ENCODE measurements at regions not wholly inside any gene's neighbourhood (a gene's known extent, or its start where the extent isn't known, plus 50 kb on each side); places are given as distances from the start of the nearest gene placed in this dataset.

DNA sequence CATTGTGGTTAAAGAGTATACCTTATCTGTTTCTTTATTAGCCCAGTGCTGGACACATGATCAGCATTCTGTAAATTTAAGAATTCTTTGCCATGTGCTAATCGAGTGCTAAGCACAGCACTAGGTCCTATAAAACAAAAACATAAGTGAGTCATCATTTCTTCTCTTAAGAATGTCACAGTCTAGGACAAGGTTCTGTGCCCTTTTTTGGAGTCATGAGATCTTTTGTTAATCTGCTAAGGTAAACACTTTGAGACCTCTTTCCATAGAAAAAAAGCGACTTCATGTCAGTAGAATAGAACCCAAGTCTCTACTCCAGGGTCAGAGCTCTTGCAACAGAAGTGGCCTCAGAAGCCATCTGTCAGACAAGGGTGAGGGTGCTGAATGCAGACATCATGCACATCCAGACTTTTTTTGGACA, 70.0 kb upstream of the NFIA start:
- no peaks in the 10 kb centered on the region for H3F3A ChIP-seq (ENCODE audit: insufficient read depth, low read length, poor library complexity, severe bottlenecking)
- H3K4me2 ChIP-seq (ENCODE audit: low read length) = no peak overlapping the region
- no peak for TF ChIP-seq RAD21 (conservative IDR thresholded peaks at IDR 0.05)
- no peak for TF ChIP-seq TAF1 (IDR thresholded peaks at IDR 0.05; ENCODE audit: low read depth)
- TF ChIP-seq POLR2AphosphoS5 (IDR thresholded peaks at IDR 0.05) = no peak
- no peak for TF ChIP-seq MXI1 (conservative IDR thresholded peaks at IDR 0.05; ENCODE audit: poor library complexity, severe bottlenecking)
- TF ChIP-seq, protein P1, sequence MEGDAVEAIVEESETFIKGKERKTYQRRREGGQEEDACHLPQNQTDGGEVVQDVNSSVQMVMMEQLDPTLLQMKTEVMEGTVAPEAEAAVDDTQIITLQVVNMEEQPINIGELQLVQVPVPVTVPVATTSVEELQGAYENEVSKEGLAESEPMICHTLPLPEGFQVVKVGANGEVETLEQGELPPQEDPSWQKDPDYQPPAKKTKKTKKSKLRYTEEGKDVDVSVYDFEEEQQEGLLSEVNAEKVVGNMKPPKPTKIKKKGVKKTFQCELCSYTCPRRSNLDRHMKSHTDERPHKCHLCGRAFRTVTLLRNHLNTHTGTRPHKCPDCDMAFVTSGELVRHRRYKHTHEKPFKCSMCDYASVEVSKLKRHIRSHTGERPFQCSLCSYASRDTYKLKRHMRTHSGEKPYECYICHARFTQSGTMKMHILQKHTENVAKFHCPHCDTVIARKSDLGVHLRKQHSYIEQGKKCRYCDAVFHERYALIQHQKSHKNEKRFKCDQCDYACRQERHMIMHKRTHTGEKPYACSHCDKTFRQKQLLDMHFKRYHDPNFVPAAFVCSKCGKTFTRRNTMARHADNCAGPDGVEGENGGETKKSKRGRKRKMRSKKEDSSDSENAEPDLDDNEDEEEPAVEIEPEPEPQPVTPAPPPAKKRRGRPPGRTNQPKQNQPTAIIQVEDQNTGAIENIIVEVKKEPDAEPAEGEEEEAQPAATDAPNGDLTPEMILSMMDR (IDR thresholded peaks at IDR 0.05; ENCODE audit: poor library complexity, severe bottlenecking) = no peak
- no peak for TF ChIP-seq EP300 (conservative IDR thresholded peaks at IDR 0.05; ENCODE audit: poor library complexity, severe bottlenecking)
- no peak for TF ChIP-seq SMC3 (conservative IDR thresholded peaks at IDR 0.05; ENCODE audit: poor library complexity)
- TF ChIP-seq, protein P2, sequence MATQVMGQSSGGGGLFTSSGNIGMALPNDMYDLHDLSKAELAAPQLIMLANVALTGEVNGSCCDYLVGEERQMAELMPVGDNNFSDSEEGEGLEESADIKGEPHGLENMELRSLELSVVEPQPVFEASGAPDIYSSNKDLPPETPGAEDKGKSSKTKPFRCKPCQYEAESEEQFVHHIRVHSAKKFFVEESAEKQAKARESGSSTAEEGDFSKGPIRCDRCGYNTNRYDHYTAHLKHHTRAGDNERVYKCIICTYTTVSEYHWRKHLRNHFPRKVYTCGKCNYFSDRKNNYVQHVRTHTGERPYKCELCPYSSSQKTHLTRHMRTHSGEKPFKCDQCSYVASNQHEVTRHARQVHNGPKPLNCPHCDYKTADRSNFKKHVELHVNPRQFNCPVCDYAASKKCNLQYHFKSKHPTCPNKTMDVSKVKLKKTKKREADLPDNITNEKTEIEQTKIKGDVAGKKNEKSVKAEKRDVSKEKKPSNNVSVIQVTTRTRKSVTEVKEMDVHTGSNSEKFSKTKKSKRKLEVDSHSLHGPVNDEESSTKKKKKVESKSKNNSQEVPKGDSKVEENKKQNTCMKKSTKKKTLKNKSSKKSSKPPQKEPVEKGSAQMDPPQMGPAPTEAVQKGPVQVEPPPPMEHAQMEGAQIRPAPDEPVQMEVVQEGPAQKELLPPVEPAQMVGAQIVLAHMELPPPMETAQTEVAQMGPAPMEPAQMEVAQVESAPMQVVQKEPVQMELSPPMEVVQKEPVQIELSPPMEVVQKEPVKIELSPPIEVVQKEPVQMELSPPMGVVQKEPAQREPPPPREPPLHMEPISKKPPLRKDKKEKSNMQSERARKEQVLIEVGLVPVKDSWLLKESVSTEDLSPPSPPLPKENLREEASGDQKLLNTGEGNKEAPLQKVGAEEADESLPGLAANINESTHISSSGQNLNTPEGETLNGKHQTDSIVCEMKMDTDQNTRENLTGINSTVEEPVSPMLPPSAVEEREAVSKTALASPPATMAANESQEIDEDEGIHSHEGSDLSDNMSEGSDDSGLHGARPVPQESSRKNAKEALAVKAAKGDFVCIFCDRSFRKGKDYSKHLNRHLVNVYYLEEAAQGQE (IDR thresholded peaks at IDR 0.05; ENCODE audit: borderline replicate concordance) = no peak
- TF ChIP-seq EZH2 (IDR thresholded peaks at IDR 0.05; ENCODE audit: borderline replicate concordance, insufficient read depth, low read length, poor library complexity, severe bottlenecking) = no peak
- H2AFZ ChIP-seq (ENCODE audit: low read depth, low read length) = no peak overlapping the region
- H3K9me3 ChIP-seq (ENCODE audit: low read length) = no peaks in the 10 kb centered on the region
- no peaks in the 10 kb centered on the region for H3K79me2 ChIP-seq (replicated peaks; ENCODE audit: insufficient read depth, low read length)
- H3K9ac ChIP-seq (ENCODE audit: low read length) = no peak overlapping the region
- no peaks in the 10 kb centered on the region for H4K20me1 ChIP-seq (ENCODE audit: insufficient read depth)
- H3K9me2 ChIP-seq (ENCODE audit: insufficient read depth, low read length) = no peaks in the 10 kb centered on the region
- H3K4me3 ChIP-seq (ENCODE audit: low read length) = no peak overlapping the region
- no peaks in the 10 kb centered on the region for H3K27me3 ChIP-seq (ENCODE audit: insufficient read depth, low read depth, low read length)
- no peaks in the 10 kb centered on the region for H3K36me3 ChIP-seq (ENCODE audit: insufficient read depth, low read length)
- H3K27ac ChIP-seq (ENCODE audit: low read length) = no peak overlapping the region

DNA sequence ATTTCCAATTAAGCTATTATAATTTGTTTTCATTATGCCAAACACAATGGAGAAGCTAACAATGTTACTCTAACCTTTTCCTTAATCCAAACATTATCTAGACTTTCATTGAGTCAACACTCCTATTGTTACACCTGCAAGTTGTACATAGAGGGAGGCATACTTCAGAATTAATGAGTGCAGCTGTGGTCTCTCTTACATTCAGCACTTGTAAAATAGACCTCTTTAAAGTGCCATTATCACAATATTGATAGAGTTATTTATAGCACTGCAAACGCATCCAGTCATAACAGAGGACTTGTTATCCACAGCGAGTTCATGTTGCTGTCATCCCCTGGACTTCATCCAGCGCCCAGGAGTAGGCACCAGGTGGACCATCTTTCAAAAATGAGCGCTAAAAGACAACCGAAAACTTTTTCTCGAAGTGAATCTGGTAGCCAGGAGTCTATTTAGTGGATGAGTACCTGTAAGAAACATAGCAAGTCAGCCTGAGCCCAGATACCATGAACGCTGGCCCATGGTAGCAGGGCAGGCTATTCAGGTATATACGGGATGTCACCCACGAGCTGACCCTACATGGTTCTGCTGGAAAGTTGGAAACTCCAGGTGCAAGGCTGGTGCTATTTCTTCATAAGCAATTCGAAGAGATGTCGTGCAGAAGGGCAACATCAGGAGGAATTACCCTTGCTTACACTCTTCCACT, 70.6 kb upstream of the NFIA start:
- H3K27me3 ChIP-seq (ENCODE audit: insufficient read depth, low read depth, low read length) = no peaks in the 10 kb centered on the region
- no peak overlapping the region for H3K9ac ChIP-seq (ENCODE audit: low read length)
- H2AFZ ChIP-seq (ENCODE audit: low read depth, low read length) = no peak overlapping the region
- no peaks in the 10 kb centered on the region for H3K79me2 ChIP-seq (replicated peaks; ENCODE audit: insufficient read depth, low read length)
- TF ChIP-seq TAF1 (IDR thresholded peaks at IDR 0.05; ENCODE audit: low read depth) = no peak
- TF ChIP-seq POLR2AphosphoS5 (IDR thresholded peaks at IDR 0.05) = no peak
- TF ChIP-seq RAD21 (conservative IDR thresholded peaks at IDR 0.05) = no peak
- TF ChIP-seq EZH2 (IDR thresholded peaks at IDR 0.05; ENCODE audit: borderline replicate concordance, insufficient read depth, low read length, poor library complexity, severe bottlenecking) = no peak
- TF ChIP-seq EP300 (conservative IDR thresholded peaks at IDR 0.05; ENCODE audit: poor library complexity, severe bottlenecking) = no peak
- TF ChIP-seq SMC3 (conservative IDR thresholded peaks at IDR 0.05; ENCODE audit: poor library complexity) = no peak
- no peak for TF ChIP-seq MXI1 (conservative IDR thresholded peaks at IDR 0.05; ENCODE audit: poor library complexity, severe bottlenecking)
- TF ChIP-seq, protein P2 (IDR thresholded peaks at IDR 0.05; ENCODE audit: borderline replicate concordance) = no peak
- TF ChIP-seq, protein P1 (IDR thresholded peaks at IDR 0.05; ENCODE audit: poor library complexity, severe bottlenecking) = no peak
- no peak overlapping the region for H3K4me2 ChIP-seq (ENCODE audit: low read length)
- no peak overlapping the region for H3K4me3 ChIP-seq (ENCODE audit: low read length)
- H4K20me1 ChIP-seq (ENCODE audit: insufficient read depth) = no peaks in the 10 kb centered on the region
- no peaks in the 10 kb centered on the region for H3K36me3 ChIP-seq (ENCODE audit: insufficient read depth, low read length)
- no peak overlapping the region for H3K27ac ChIP-seq (ENCODE audit: low read length)
- no peaks in the 10 kb centered on the region for H3F3A ChIP-seq (ENCODE audit: insufficient read depth, low read length, poor library complexity, severe bottlenecking)
- H3K9me3 ChIP-seq (ENCODE audit: low read length) = no peaks in the 10 kb centered on the region
- no peaks in the 10 kb centered on the region for H3K9me2 ChIP-seq (ENCODE audit: insufficient read depth, low read length)
